Ovary (tissue), 3 donors: ENCODE measurements at regions not wholly inside any gene's neighbourhood (a gene's known extent, or its start where the extent isn't known, plus 50 kb on each side); places are given as distances from the start of the nearest gene placed in this dataset.

Experiments
- EP300 ChIP-seq: sonication (generic); formaldehyde crosslinking; IDR thresholded peaks from one replicate; pipeline ENCODE4 v1.6.1; 2017; ENCODE audit warnings: antibody characterized with exemption
- TF ChIP-seq, protein P1 (sequence below), 3 donors: fragments of 450-650 bp in 2 of 3; fragments of 200-600 bp in 1 of 3; IDR thresholded peaks; one replicate each; pipeline versions ENCODE4 v1.5.1 to v1.8.0; 2016 to 2022; ENCODE audit warnings: antibody characterized with exemption in 3 of 3, mild to moderate bottlenecking in 1 of 3
- donor health status: DM: no; HTN: no; CAD: no.

DNA sequence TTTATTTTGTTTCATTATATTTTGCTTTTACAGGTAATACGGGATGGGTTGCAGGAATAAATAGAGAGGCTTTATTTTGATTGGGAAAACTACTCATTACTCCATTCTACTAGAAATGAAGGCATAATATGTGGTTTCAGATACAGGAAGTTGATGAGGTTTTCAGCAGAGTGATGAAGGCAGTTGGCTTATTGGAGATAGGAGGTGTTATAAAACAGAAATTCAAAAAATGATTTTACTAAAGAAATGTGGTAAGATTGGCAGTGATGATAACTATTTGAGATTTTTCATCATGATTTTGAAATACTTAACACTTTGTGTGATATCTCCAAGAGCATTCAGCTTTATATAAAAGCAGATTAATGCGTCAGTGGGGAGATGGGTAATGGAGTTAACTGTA, 1445.7 kb upstream of the CADM2 start:
- TF ChIP-seq, protein P1, sequence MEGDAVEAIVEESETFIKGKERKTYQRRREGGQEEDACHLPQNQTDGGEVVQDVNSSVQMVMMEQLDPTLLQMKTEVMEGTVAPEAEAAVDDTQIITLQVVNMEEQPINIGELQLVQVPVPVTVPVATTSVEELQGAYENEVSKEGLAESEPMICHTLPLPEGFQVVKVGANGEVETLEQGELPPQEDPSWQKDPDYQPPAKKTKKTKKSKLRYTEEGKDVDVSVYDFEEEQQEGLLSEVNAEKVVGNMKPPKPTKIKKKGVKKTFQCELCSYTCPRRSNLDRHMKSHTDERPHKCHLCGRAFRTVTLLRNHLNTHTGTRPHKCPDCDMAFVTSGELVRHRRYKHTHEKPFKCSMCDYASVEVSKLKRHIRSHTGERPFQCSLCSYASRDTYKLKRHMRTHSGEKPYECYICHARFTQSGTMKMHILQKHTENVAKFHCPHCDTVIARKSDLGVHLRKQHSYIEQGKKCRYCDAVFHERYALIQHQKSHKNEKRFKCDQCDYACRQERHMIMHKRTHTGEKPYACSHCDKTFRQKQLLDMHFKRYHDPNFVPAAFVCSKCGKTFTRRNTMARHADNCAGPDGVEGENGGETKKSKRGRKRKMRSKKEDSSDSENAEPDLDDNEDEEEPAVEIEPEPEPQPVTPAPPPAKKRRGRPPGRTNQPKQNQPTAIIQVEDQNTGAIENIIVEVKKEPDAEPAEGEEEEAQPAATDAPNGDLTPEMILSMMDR (IDR thresholded peaks at IDR 0.05), result no peak
- TF ChIP-seq EP300, result no peak
